Panc1 (cell line): ENCODE measurements at regions not wholly inside any gene's neighbourhood (a gene's known extent, or its start where the extent isn't known, plus 50 kb on each side); places are given as distances from the start of the nearest gene placed in this dataset.

Source experiments
- ATAC-seq: fragments of 200-7000 bp; cut with Tn5 transposase; 2 replicates; pipeline ENCODE4 v1.9.1; 2020; ENCODE audit warnings: mild to moderate bottlenecking, moderate library complexity
- BruUV-seq: library from RNA; stranded (reverse); fragments of 400-500 nt; replicated peaks from 2 replicates; lab custom pipeline; 2021; lab: Mats Ljungman, UMichigan
- CTCF ChIA-PET: fragments of 300-600 bp; sonication (Branson Sonifier 250); formaldehyde crosslinking; loops from one replicate; lab custom pipeline; 2022; ENCODE audit warnings: antibody characterized with exemption; lab: Charles Lee
- POLR2A ChIA-PET: fragments of 300-600 bp; sonication (Branson Sonifier 250); formaldehyde crosslinking; loops from one replicate; lab custom pipeline; 2022; ENCODE audit warnings: antibody characterized with exemption; lab: Charles Lee
- DNase-seq: peaks from one replicate; pipeline ENCODE4 v3.0.0-alpha.2; 2010; ENCODE audit warnings: low read depth, low spot score
- H3K27ac ChIP-seq: 2 replicates; pipeline ENCODE4 v1.5.1; 2011; ENCODE audit warnings: mild to moderate bottlenecking, low read length, inconsistent platforms
- H3K27me3 ChIP-seq: fragments of 200-500 bp; sonication (Bioruptor generic); 2 replicates; pipeline ENCODE4 v1.6.0; 2014; ENCODE audit warnings: low read length, inconsistent platforms; ENCODE audit not compliant: control insufficient read depth, insufficient read depth
- H3K36me3 ChIP-seq: fragments of 200-500 bp; sonication (Bioruptor generic); 2 replicates; pipeline ENCODE4 v1.5.1; 2014; ENCODE audit warnings: inconsistent platforms, mild to moderate bottlenecking, low read length, moderate library complexity; ENCODE audit not compliant: control insufficient read depth, insufficient read depth
- H3K4me1 ChIP-seq: 2 replicates; pipeline ENCODE4 v1.5.1; 2011; ENCODE audit warnings: inconsistent platforms, mild to moderate bottlenecking, low read length, moderate library complexity; ENCODE audit not compliant: control insufficient read depth, insufficient read depth
- H3K4me3 ChIP-seq, 2 experiments: 2 replicates each; pipeline ENCODE4 v1.5.1; 2011 to 2012; ENCODE audit warnings: low read depth in 2 of 2, low read length in 2 of 2, mild to moderate bottlenecking in 2 of 2, inconsistent platforms in 1 of 2, moderate library complexity in 1 of 2
- H3K9me3 ChIP-seq: fragments of 200-500 bp; sonication (Bioruptor generic); 2 replicates; pipeline ENCODE4 v1.5.1; 2014; ENCODE audit warnings: low read depth, mild to moderate bottlenecking, inconsistent platforms, low read length, moderate library complexity; ENCODE audit not compliant: control insufficient read depth, insufficient read depth
- CTCF ChIP-seq: fragments of 450-650 bp; IDR thresholded peaks from 2 replicates; pipeline ENCODE4 v1.5.1; 2017; ENCODE audit warnings: mild to moderate bottlenecking
- POLR2AphosphoS5 ChIP-seq: IDR thresholded peaks from 2 replicates; pipeline ENCODE4 v1.6.1; 2012; ENCODE audit warnings: mild to moderate bottlenecking, low read depth, low read length, moderate library complexity
- REST ChIP-seq, 2 experiments: IDR thresholded peaks; 2 replicates each; pipeline ENCODE4 v1.6.1; 2011 to 2012; ENCODE audit warnings: low read depth in 2 of 2, control low read depth in 1 of 2, low read length in 1 of 2, mild to moderate bottlenecking in 1 of 2, moderate library complexity in 1 of 2; ENCODE audit not compliant: insufficient read depth in 1 of 2
- SIN3A ChIP-seq: IDR thresholded peaks from 2 replicates; pipeline ENCODE4 v1.6.1; 2012; ENCODE audit warnings: low read depth, mild to moderate bottlenecking, low read length, moderate library complexity, borderline replicate concordance; ENCODE audit not compliant: insufficient read depth
- TCF7L2 ChIP-seq: IDR thresholded peaks from 2 replicates; pipeline ENCODE4 v1.6.1; 2011; ENCODE audit warnings: mild to moderate bottlenecking, low read depth, low read length, inconsistent platforms
- in situ Hi-C: cut with HindIII; loops from 2 replicates; pipeline ENCODE4 v1.10.0; 2016; ENCODE audit warnings: low sequenced_read_pairs, low pct_unique_long_range_greater_than_20kb
- intact Hi-C: fragments of 100-400 bp; cut with micrococcal nuclease; formaldehyde crosslinking; loops from one replicate; pipeline ENCODE4 v1.10.0; 2022; ENCODE audit not compliant: unreplicated experiment

- ChIA-PET CTCF (no interaction called here), POLR2A (interaction anchor here (0.9 kb wide), 1 partner anchor 11 kb away, joined by 3 read pairs; no protein-coding TSS in a partner anchor)
- Histone ChIP-seq H3K4me3 (no peak overlapping the region), H3K9me3 (no peaks in the 10 kb centered on the region), H3K27me3 (no peaks in the 10 kb centered on the region; the same call in 1 of the 2 replicates), H3K27ac (no peak overlapping the region), H3K36me3 (no peaks in the 10 kb centered on the region), H3K4me1 (no peaks in the 10 kb centered on the region)
- TF ChIP-seq TCF7L2, result no peak
- no peak for TF ChIP-seq POLR2AphosphoS5
- TF ChIP-seq REST (IDR thresholded peaks at IDR 0.05; ENCODE audit: insufficient read depth in 1 of 2, low read depth in 2 of 2, low read length in 1 of 2), result no peak
- TF ChIP-seq CTCF, result no peak
- no peak for TF ChIP-seq SIN3A
- no peak for DNase-seq
- ATAC-seq, result no peak
- in situ Hi-C loops (no loop called here), intact Hi-C loops (no loop called here)
- BruUV-seq, result no TSS peak
Observed at GRCh38 chr2:239522740-239523119, 121.9 kb upstream of the HDAC4 start.

- Histone ChIP-seq H3K4me3 (no peak overlapping the region), H3K27me3 (no peaks in the 10 kb centered on the region; the same call in 1 of the 2 replicates), H3K36me3 (no peaks in the 10 kb centered on the region), H3K27ac (no peak overlapping the region), H3K4me1 (no peaks in the 10 kb centered on the region), H3K9me3 (no peaks in the 10 kb centered on the region)
- ChIA-PET CTCF (no interaction called here), POLR2A (no interaction called here)
- in situ Hi-C loops, result no loop called here
- DNase-seq (no peak), ATAC-seq (no peak)
- intact Hi-C loops, result no loop called here
- BruUV-seq, result no TSS peak
- TF ChIP-seq CTCF, result no peak
- TF ChIP-seq TCF7L2, result no peak
- no peak for TF ChIP-seq REST (IDR thresholded peaks at IDR 0.05; ENCODE audit: insufficient read depth in 1 of 2, low read depth in 2 of 2, low read length in 1 of 2)
Observed at GRCh38 chr2:239522002-239522739, 121.4 kb upstream of the HDAC4 start.
